ENCODE measurements at regions not wholly inside any gene's neighbourhood (a gene's known extent, or its start where the extent isn't known, plus 50 kb on each side); places are given as distances from the start of the nearest gene placed in this dataset.

- DNase-seq (ENCODE audit: low spot score), result no peak
Observed at GRCh38 chrX:9195199-9195880, 161.4 kb upstream of the FAM9B start.

- DNase-seq (ENCODE audit: low spot score), result no peak
Observed at GRCh38 chrX:9196961-9197640, 163.2 kb upstream of the FAM9B start.

GRCh38 chrX:9204560-9204959, 170.6 kb upstream of the FAM9B start:
- DNase-seq (ENCODE audit: low spot score), result no peak

GRCh38 chrX:9205599-9206223, 171.8 kb upstream of the FAM9B start:
- DNase-seq (ENCODE audit: low spot score), result no peak

GRCh38 chrX:9207142-9207541, 173.2 kb upstream of the FAM9B start:
- no peak for DNase-seq (ENCODE audit: low spot score)

- no peak for DNase-seq (ENCODE audit: low spot score)
Observed at GRCh38 chrX:9211269-9211668, 177.3 kb upstream of the FAM9B start.

- no peak for DNase-seq (ENCODE audit: low spot score)
Observed at GRCh38 chrX:9221781-9222180, 187.9 kb upstream of the FAM9B start.

GRCh38 chrX:9222299-9222698, 188.4 kb upstream of the FAM9B start:
- DNase-seq (ENCODE audit: low spot score), result no peak

- DNase-seq (ENCODE audit: low spot score), result no peak
Observed at GRCh38 chrX:9227276-9227675, 193.3 kb upstream of the FAM9B start.

- DNase-seq (ENCODE audit: low spot score), result no peak
Observed at GRCh38 chrX:9231491-9231890, 197.6 kb upstream of the FAM9B start.

GRCh38 chrX:9233141-9233540, 199.2 kb upstream of the FAM9B start:
- no peak for DNase-seq (ENCODE audit: low spot score)

GRCh38 chrX:9234315-9234714, 200.4 kb upstream of the FAM9B start:
- no peak for DNase-seq (ENCODE audit: low spot score)

- DNase-seq (ENCODE audit: low spot score), result no peak
Observed at GRCh38 chrX:9235722-9236121, 201.8 kb upstream of the FAM9B start.

GRCh38 chrX:9240956-9241355, 207.0 kb upstream of the FAM9B start:
- DNase-seq (ENCODE audit: low spot score), result no peak

- no peak for DNase-seq (ENCODE audit: low spot score)
Observed at GRCh38 chrX:9241427-9241826, 207.5 kb upstream of the FAM9B start.

GRCh38 chrX:9249051-9249846, 215.3 kb upstream of the FAM9B start:
- no peak for DNase-seq (ENCODE audit: low spot score)

- DNase-seq (ENCODE audit: low spot score), result no peak
Observed at GRCh38 chrX:9252182-9252581, 212.7 kb upstream of the TBL1X start.

GRCh38 chrX:9253211-9253610, 211.6 kb upstream of the TBL1X start:
- no peak for DNase-seq (ENCODE audit: low spot score)

- DNase-seq (ENCODE audit: low spot score), result no peak
Observed at GRCh38 chrX:9257718-9258420, 207.0 kb upstream of the TBL1X start.

- no peak for DNase-seq (ENCODE audit: low spot score)
Observed at GRCh38 chrX:9258421-9259104, 206.3 kb upstream of the TBL1X start.

GRCh38 chrX:9260603-9261002, 204.3 kb upstream of the TBL1X start:
- no peak for DNase-seq (ENCODE audit: low spot score)

Data from mucosa of gallbladder (tissue), 1 donor.